Stimulated activated CD4-positive, alpha-beta T cell treated with anti-CD3 and anti-CD28 coated beads, TNF-alpha, amount 100 ng/mL, for 24 hours (primary cell): ENCODE measurements at regions not wholly inside any gene's neighbourhood (a gene's known extent, or its start where the extent isn't known, plus 50 kb on each side); places are given as distances from the start of the nearest gene placed in this dataset.
"Not testable (repeated sequence)": the region's sequence is repeated elsewhere in the genome, so short reads cannot be mapped to it uniquely, and the experiment has no call there.

Source experiments
- DNase-seq, 3 experiments: peaks; one replicate each; pipeline ENCODE4 v3.0.0-alpha.2; 2020; ENCODE audit warnings: low read depth in 3 of 3

- no peak for DNase-seq
Observed at GRCh38 chr14:25699981-25700380, 650.0 kb upstream of the STXBP6 start.

GRCh38 chr14:25698111-25698510 lies 648.2 kb upstream of the STXBP6 start:
- no peak for DNase-seq

- DNase-seq = no peak
Observed at GRCh38 chr14:25696176-25696575, 646.2 kb upstream of the STXBP6 start.

GRCh38 chr14:25685004-25685403 lies 635.1 kb upstream of the STXBP6 start:
- DNase-seq = no peak

GRCh38 chr14:25680934-25681333 lies 631.0 kb upstream of the STXBP6 start:
- DNase-seq = no peak

DNA sequence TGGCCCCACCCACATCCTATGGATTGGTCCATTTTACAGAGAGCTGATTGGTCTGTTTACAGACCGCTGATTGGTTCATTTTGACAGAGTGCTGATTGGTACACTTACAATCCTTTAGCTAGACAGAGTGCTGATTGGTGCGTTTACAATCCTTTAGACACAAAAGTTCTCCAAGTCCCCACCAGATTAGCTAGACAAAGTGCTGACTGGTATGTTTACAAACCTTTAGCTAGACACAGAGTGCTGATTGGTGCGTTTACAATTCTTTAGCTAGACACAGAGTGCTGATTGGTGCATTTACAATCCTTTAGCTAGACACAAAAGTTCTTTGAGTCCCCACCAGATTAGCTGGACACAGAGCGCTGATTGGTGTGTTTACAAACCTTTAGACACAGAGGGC lies 630.6 kb upstream of the STXBP6 start:
- not testable (repeated sequence) for DNase-seq

DNA sequence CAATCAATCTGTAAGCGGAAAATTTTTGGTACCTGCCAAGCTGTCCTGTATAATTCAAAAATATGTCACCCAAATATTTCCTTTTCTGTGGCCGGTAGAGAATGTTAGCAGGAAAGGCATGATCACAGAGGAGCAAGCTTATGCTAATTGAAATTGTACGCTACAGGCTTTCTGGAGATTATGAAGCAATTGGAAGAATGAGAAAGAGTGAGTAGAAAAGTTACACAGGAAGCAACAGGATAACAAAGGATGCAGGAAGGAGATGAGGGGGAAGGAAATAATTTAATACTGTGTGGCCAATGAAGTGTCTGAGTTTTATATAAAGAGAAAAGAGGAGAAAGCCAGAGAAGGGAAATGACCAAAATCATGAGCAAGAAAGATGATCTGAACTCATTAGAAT lies 627.2 kb upstream of the STXBP6 start:
- no peak for DNase-seq

DNA sequence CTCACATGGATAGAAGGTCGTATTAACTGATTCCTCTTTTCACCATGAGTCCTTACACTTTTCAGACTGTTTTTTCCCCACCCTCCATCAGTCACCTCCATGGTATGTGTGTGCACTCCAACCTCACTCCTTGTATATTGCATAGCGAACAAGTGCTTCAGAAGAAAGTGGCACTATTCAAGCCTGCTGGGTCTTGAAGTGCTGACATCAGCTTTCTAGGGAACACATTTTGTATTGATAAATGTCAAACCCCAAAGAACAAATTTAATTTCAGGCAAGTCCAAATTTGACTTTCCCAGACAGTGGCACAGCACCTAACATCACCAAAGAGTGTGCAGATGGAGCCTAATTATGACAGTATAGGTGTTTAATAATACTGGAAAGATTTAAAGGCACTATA lies 617.4 kb upstream of the STXBP6 start:
- no peak for DNase-seq

- DNase-seq = no peak
Observed at GRCh38 chr14:25666877-25667276, 616.9 kb upstream of the STXBP6 start.

- no peak for DNase-seq
Observed at GRCh38 chr14:25658988-25659387, 609.0 kb upstream of the STXBP6 start.

- no peak for DNase-seq
Observed at GRCh38 chr14:25630447-25630846, 580.5 kb upstream of the STXBP6 start.

- no peak for DNase-seq
Observed at GRCh38 chr14:25628978-25629377, 579.0 kb upstream of the STXBP6 start.

- no peak for DNase-seq
Observed at GRCh38 chr14:25628390-25628789, 578.4 kb upstream of the STXBP6 start.

DNA sequence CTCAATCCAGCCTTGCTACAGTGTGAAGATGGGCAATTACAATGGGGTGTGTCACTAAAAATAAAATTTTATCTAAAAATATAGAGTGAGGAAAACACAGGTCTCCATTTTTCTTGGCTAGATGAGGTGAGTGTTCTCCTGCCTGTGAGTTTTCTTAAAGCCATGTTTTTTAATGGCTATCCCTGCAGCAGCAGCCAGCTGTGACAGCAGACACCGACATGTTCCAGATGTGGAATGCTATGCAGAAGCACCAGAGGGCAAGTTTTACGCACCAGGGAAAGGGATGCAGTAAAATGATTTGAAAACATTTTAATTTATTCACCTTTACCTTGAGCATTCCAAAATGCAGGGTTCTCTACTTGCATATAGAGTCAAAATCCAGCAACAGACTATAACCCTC lies 577.0 kb upstream of the STXBP6 start:
- no peak for DNase-seq

- no peak for DNase-seq
Observed at GRCh38 chr14:25622763-25623162, 572.8 kb upstream of the STXBP6 start.

DNA sequence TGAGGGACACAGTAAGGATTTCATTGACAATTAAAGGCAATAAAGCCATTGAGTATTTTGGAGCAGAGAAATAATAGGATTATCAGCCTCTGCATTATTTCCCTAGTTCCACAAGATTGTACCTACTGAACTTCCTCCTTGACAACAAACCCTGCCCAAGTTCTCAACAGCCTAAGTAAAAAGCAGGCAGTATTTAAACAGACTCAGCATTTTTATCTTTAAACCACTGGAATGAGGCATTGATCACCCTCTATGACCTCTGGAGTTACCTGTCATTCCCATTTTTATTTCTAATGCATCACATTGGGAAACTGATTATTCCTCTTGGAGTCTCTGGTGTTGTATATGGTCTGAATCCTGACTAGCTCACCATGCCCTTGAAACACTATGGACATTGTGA lies 570.6 kb upstream of the STXBP6 start:
- DNase-seq = no peak

GRCh38 chr14:25615174-25615573 lies 565.2 kb upstream of the STXBP6 start:
- no peak for DNase-seq

DNA sequence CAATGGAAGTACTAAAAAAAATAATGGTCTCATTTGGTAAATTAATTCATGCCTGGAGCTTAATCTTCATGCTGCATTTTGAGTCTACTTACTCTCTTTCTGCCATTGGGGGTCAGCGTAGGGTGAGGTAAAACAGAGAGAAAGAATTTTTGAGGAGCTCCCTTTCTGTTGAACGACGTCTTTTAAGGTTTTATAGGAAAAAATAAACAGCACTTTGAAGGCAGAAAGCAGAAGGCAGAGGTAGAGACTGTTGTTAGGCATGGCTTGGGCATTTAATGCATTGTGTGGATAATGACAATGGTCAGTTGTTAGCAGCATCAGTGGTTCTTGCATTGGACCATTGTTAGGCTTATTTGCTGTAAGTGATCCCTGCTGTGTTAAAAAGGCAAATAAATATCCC lies 557.2 kb upstream of the STXBP6 start:
- DNase-seq = no peak

- DNase-seq = no peak
Observed at GRCh38 chr14:25602106-25602505, 552.2 kb upstream of the STXBP6 start.

DNA sequence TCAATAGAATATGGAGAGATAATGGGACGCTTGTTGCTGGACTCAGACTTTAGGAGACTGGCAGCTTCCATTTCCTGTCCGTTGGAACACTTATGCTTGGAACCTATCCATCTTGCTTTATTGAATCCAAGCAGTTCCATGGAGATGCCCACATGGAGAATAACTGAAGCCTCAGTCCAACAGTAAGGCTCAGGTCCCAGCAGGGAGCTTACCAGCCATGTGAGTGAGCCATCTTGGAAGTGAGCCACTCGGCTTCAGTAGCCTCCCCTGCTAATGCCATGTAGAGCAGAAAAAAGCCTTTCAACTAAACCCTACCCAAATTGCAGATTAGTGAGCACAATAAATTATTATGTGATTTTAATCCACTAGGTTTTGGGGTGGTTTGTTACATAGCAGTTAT lies 538.8 kb upstream of the STXBP6 start:
- DNase-seq = no peak

GRCh38 chr14:25574628-25575325 lies 524.8 kb upstream of the STXBP6 start:
- DNase-seq = no peak

- no peak for DNase-seq
Observed at GRCh38 chr14:25570483-25570882, 520.5 kb upstream of the STXBP6 start.

DNA sequence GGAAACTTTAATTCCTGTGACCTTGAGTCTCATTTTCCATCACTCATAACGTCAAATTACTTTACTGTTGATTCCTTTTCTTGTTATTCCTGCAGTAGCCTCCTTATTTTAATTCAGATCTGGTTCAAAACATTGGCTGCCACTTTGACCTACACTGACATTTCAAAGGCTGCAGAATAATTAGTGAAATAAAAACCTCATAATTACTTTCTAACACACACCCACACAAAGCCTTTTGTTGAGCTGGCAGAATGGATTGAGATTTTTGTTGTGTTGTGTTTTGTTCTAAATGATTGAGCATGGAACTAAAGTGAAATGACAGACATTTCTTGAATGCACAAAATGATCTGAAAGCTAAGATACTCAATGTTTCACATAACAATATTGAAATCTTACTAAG lies 507.5 kb upstream of the STXBP6 start:
- DNase-seq = no peak

DNA sequence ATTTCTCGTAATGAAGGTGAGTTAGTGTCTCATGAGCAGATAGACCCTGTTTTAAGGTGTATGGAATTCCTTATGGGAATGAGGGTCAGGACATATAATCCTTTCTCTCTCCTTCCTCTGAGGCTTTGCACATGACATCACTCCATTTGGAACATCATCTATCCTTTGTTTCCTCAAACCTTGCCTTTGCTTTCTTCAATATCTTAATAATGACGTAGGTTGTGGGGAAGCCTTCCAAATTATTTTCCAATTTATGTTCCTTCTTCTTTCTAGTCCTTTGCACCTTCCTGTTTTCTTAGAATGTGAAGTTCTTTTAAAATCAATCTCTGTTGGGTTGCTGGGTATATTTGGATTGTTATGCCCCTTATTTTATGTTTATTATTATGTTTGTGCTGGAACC lies 502.9 kb upstream of the STXBP6 start:
- no peak for DNase-seq
